Stomach (tissue), 8 donors: ENCODE measurements at regions not wholly inside any gene's neighbourhood (a gene's known extent, or its start where the extent isn't known, plus 50 kb on each side); places are given as distances from the start of the nearest gene placed in this dataset.

Experiments used
- DNase-seq, 2 donors: peaks; one replicate each; pipeline versions ENCODE4 v3.0.0 to v3.0.0-alpha.2; 2013 to 2019
- H3K27ac ChIP-seq, 5 donors: fragments of 200-600 bp in 4 of 5; sonication (generic) in 4 of 5; one replicate each; pipeline ENCODE4 v1.5.1; 2013 to 2019; ENCODE audit warnings: mild to moderate bottlenecking in 1 of 5, moderate library complexity in 1 of 5
- H3K27me3 ChIP-seq, 3 donors: fragments of 200-600 bp; sonication (generic); one replicate each; pipeline ENCODE4 v1.5.1; 2017 to 2019; ENCODE audit warnings: mixed run types in 1 of 3
- H3K36me3 ChIP-seq, 4 donors: fragments of 200-600 bp; sonication (generic); 1 replicate in 3 of 4; 2 replicates in 1 of 4; pipeline ENCODE4 v1.5.1; 2016 to 2019
- H3K4me1 ChIP-seq, 4 donors: fragments of 200-600 bp; sonication (generic); one replicate each; pipeline ENCODE4 v1.5.1; 2016 to 2019
- H3K4me3 ChIP-seq, 4 donors: fragments of 200-600 bp; sonication (generic) in 3 of 4; one replicate each; pipeline ENCODE4 v1.5.1; 2016 to 2019; ENCODE audit warnings: mild to moderate bottlenecking in 1 of 4
- H3K9me3 ChIP-seq, 4 donors: fragments of 200-600 bp; sonication (generic); one replicate each; pipeline ENCODE4 v1.5.1; 2016 to 2019
- EP300 ChIP-seq: sonication (generic); formaldehyde crosslinking; IDR thresholded peaks from one replicate; pipeline ENCODE4 v1.6.1; 2017; ENCODE audit warnings: antibody characterized with exemption
- POLR2A ChIP-seq, 4 donors: fragments of 450-650 bp; IDR thresholded peaks; one replicate each; pipeline ENCODE4 v1.6.1; 2016; ENCODE audit warnings: antibody characterized with exemption in 4 of 4, control low read depth in 2 of 4, mild to moderate bottlenecking in 1 of 4, moderate library complexity in 1 of 4
- POLR2AphosphoS5 ChIP-seq, 3 donors: sonication (generic); formaldehyde crosslinking; IDR thresholded peaks; one replicate each; pipeline ENCODE4 v1.6.1; 2016; ENCODE audit warnings: antibody characterized with exemption in 3 of 3
- WGBS, 5 donors: extraction: QIAGEN DNeasy Blood & Tissue Kit in 3 of 5; methylation state at CpG; one replicate each; pipeline versions ENCODE4 v1.1.5 to v1.1.7; 2013 to 2018; 5-methylcytosine and 5-hydroxymethylcytosine counted together
- intact Hi-C: fragments of 100-400 bp; cut with DNase I; formaldehyde crosslinking; loops from one replicate; pipeline ENCODE4 v1.15.1; 2023; ENCODE audit warnings: low total_unique reads
- TF ChIP-seq, protein P1 (sequence below), 7 experiments: fragments of 450-650 bp in 4 of 7; fragments of 200-600 bp in 3 of 7; sonication (generic) in 3 of 7; IDR thresholded peaks; one replicate each; pipeline ENCODE4 v1.5.1; 2016 to 2019; ENCODE audit warnings: antibody characterized with exemption in 7 of 7, control low read depth in 2 of 7, mild to moderate bottlenecking in 1 of 7
- donor health status: healthy with polysubstance abuse.
- donor health status: Bipolar disorder and iron deficiency.
- donor health status: healthy.

GRCh38 chr3:1902416-1902815 is 196.2 kb upstream of the CNTN4 start:
- peak in 1 of 2 donors; percentile 4 for DNase-seq
- TF ChIP-seq POLR2A (IDR thresholded peaks at IDR 0.05), result no peak
- TF ChIP-seq, protein P1, sequence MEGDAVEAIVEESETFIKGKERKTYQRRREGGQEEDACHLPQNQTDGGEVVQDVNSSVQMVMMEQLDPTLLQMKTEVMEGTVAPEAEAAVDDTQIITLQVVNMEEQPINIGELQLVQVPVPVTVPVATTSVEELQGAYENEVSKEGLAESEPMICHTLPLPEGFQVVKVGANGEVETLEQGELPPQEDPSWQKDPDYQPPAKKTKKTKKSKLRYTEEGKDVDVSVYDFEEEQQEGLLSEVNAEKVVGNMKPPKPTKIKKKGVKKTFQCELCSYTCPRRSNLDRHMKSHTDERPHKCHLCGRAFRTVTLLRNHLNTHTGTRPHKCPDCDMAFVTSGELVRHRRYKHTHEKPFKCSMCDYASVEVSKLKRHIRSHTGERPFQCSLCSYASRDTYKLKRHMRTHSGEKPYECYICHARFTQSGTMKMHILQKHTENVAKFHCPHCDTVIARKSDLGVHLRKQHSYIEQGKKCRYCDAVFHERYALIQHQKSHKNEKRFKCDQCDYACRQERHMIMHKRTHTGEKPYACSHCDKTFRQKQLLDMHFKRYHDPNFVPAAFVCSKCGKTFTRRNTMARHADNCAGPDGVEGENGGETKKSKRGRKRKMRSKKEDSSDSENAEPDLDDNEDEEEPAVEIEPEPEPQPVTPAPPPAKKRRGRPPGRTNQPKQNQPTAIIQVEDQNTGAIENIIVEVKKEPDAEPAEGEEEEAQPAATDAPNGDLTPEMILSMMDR (IDR thresholded peaks at IDR 0.05), result no peak
- TF ChIP-seq EP300, result no peak
- TF ChIP-seq POLR2AphosphoS5 (IDR thresholded peaks at IDR 0.05), result no peak
- H3K4me1 ChIP-seq, result no peaks in the 10 kb centered on the region
- H3K4me3 ChIP-seq, result no peak overlapping the region
- no peaks in the 10 kb centered on the region for H3K9me3 ChIP-seq
- no peaks in the 10 kb centered on the region for H3K27me3 ChIP-seq
- H3K27ac ChIP-seq, result no peak overlapping the region
- WGBS, 5 donors, result 57 to 80% (median 78%) methylated on average over 4 of the region's 4 CpGs
- H3K36me3 ChIP-seq, result no peaks in the 10 kb centered on the region
- intact Hi-C loops, result no loop called here

DNA sequence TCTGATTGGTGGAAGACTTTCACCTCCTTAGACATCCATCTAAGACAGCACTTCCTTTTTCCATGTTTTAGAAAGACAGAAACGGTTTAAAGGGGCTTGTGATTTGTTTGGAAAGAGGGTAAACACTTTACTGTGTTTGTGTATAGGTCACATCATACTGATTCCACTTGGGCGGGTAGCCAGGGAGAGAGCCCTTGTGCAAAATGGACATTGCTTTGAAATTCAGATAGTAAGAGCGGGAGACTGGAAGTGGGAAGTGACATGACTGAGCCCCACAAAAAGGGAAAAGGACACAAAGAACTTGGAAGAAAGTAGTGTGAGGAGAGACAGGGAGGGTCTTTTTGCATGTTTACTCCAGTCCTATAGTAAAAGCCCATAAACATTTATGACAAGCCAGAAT is 195.6 kb upstream of the CNTN4 start:
- H3K4me3 ChIP-seq, result no peak overlapping the region
- H3K9me3 ChIP-seq, result no peaks in the 10 kb centered on the region
- no peak overlapping the region for H3K27ac ChIP-seq
- H3K4me1 ChIP-seq, result no peaks in the 10 kb centered on the region
- DNase-seq, result peak in 1 of 2 donors; percentile 7
- no peaks in the 10 kb centered on the region for H3K36me3 ChIP-seq
- no peak for TF ChIP-seq EP300
- no peak for TF ChIP-seq POLR2AphosphoS5 (IDR thresholded peaks at IDR 0.05)
- TF ChIP-seq, protein P1 (IDR thresholded peaks at IDR 0.05), result no peak
- TF ChIP-seq POLR2A (IDR thresholded peaks at IDR 0.05), result no peak
- H3K27me3 ChIP-seq, result no peaks in the 10 kb centered on the region
- intact Hi-C loops, result no loop called here
- WGBS, 5 donors, result 42 to 55% (median 52%) methylated on average over 3 of the region's 3 CpGs

GRCh38 chr3:1907911-1908310 is 190.8 kb upstream of the CNTN4 start:
- Histone ChIP-seq H3K4me3 (no peak overlapping the region), H3K4me1 (no peaks in the 10 kb centered on the region), H3K27ac (no peak overlapping the region), H3K27me3 (no peaks in the 10 kb centered on the region), H3K9me3 (no peaks in the 10 kb centered on the region), H3K36me3 (no peaks in the 10 kb centered on the region)
- WGBS, 5 donors, result 50 to 76% (median 60%) methylated on average over 2 of the region's 2 CpGs
- DNase-seq, result no peak
- intact Hi-C loops, result no loop called here
- TF ChIP-seq POLR2AphosphoS5 (IDR thresholded peaks at IDR 0.05) (no peak), EP300 (no peak), POLR2A (IDR thresholded peaks at IDR 0.05) (no peak)
- TF ChIP-seq, protein P1 (IDR thresholded peaks at IDR 0.05), result no peak

- H3K4me3 ChIP-seq, result no peak overlapping the region
- DNase-seq, result no peak
- H3K27me3 ChIP-seq, result no peaks in the 10 kb centered on the region
- H3K27ac ChIP-seq, result no peak overlapping the region
- H3K36me3 ChIP-seq, result no peaks in the 10 kb centered on the region
- intact Hi-C loops, result no loop called here
- H3K9me3 ChIP-seq, result no peaks in the 10 kb centered on the region
- TF ChIP-seq, protein P1 (IDR thresholded peaks at IDR 0.05), result no peak
- TF ChIP-seq POLR2AphosphoS5 (IDR thresholded peaks at IDR 0.05), result no peak
- TF ChIP-seq POLR2A (IDR thresholded peaks at IDR 0.05), result no peak
- no peak for TF ChIP-seq EP300
- 30 to 80% (median 69%) methylated on average over 2 of the region's 2 CpGs for WGBS, 5 donors
- no peaks in the 10 kb centered on the region for H3K4me1 ChIP-seq
Measured at GRCh38 chr3:1908651-1909445, 189.8 kb upstream of the CNTN4 start.
